Stromal cell of bone marrow (primary cell): ENCODE measurements at regions not wholly inside any gene's neighbourhood (a gene's known extent, or its start where the extent isn't known, plus 50 kb on each side); places are given as distances from the start of the nearest gene placed in this dataset.
A peak's percentile ranks its signal among the peaks of the same experiment; 100 is the strongest.

Source experiments
- DNase-seq: peaks from one replicate; pipeline ENCODE4 v3.0.0-alpha.2; 2012; ENCODE audit warnings: low read depth

GRCh38 chr1:238112952-238113621, 222.4 kb upstream of the ZP4 start:
- DNase-seq, result no peak

- DNase-seq, result no peak
Measured at GRCh38 chr1:238111516-238111915, 220.8 kb upstream of the ZP4 start.

DNA sequence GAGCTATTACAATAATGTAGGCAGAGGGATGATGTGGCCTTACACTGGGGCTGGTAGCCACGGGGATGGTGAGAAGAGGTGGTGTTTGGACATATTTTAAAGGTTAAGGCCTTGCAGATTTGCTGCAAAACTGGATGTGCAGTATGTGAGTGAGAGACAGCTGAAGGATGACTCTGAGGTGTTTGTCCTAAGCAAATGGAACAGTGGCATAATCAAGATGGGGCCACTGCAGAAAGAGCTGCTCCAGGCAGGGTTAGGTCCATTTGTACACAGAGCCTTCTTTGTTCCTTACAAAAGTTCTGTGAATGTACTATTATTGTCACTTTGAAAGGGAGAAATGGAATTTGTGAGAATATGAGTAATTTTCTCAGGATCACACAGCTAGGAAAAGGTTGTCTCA, 220.4 kb upstream of the ZP4 start:
- DNase-seq, result no peak

- DNase-seq, result no peak
Measured at GRCh38 chr1:238108417-238108816, 217.7 kb upstream of the ZP4 start.

GRCh38 chr1:238107322-238107721, 216.6 kb upstream of the ZP4 start:
- DNase-seq, result no peak

DNA sequence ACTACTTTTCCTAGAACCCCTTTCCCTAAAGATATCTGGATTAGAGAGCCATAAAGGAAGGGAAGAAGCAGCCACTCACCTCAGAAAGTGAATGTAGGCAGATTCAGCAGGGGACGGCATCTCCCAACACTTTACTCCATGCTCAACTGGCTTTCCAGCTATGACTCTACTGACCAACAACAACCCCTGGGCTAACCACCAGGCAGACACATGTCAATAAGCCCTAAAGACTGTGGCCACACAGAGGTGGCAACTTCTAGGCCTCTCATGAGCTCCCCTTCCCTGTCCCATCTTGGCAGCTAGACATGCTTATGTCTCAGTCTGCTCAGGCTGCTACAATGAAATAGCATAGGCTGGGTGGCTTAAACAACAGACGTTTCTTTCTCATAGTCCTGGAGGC, 214.0 kb upstream of the ZP4 start:
- DNase-seq, result no peak

GRCh38 chr1:238101923-238102322, 211.2 kb upstream of the ZP4 start:
- no peak for DNase-seq

DNA sequence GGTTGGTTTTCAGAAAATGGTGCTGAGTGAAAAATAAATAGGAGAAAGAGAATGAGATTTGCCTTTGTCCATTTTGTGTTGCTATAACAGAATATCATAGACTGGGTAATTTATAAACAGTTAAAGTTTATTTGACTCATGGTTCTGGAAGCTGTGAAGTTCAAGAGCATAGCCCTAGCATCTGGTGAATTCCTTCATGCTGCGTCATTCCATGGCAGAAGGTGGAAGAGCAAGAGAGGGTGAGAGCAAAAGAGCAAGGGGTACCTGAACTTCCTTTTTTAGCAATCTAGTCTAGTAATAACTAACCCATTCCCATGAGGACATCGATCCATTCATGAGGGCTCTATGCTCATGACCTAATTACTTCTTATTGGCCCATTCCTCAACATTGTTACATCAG, 209.1 kb upstream of the ZP4 start:
- no peak for DNase-seq

GRCh38 chr1:238089615-238090014, 198.9 kb upstream of the ZP4 start:
- DNase-seq, result no peak

DNA sequence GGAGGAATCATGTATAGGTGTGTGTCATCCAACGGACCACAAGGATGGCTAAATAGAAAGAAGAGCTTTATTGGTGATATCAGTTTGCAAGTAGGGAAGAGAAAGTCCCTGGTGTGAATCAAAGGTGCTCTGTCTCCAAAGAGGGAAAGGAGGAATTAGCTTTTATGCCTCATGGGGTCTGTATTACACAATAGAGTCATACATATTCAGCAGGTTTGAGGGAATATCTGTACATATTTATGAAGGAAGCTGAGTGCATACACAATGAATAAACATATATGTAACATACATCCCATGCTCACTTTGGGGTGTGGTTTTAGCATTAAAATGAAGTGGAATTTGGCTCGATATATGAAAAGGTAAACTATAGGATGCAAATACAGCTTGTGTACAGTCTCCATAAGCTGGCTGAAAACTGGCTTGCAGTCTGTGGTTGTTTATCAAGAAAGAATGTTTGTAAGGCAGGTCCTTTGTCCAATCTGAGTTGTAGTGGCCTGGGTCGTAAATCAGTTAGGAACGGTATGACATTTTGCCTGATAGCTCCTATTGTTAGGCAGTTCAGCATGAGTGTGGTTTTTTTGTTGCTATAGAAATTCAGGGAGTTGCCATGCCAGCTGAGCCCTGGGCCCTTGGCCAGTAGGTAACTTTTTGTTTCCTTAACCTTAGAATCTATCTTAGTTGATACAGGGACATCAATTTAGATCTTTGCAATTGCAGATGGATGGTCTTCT, 198.0 kb upstream of the ZP4 start:
- no peak for DNase-seq

DNA sequence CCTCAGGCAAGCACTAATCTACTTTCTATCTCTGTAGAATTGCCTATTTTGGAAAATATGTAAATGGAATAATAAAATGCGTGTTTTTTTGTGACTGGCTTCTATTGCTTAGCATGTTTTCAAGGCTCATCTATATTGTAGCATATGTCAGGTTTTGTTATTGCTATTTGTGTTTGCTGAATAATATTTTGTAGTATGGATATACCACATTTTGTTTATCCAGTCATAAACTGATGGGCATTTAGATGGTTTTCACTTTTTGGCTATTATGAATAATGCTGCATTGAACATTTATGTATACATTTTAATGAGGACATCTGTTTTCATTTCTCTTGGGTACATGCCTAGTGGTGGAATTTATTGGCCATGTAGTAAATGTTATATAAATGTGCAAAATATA, 183.3 kb upstream of the ZP4 start:
- no peak for DNase-seq

- no peak for DNase-seq
Measured at GRCh38 chr1:238071061-238071460, 180.3 kb upstream of the ZP4 start.

GRCh38 chr1:238063454-238063853, 172.7 kb upstream of the ZP4 start:
- DNase-seq, result peak; percentile 27

GRCh38 chr1:238061967-238062613, 171.4 kb upstream of the ZP4 start:
- peak; percentile 2 for DNase-seq

DNA sequence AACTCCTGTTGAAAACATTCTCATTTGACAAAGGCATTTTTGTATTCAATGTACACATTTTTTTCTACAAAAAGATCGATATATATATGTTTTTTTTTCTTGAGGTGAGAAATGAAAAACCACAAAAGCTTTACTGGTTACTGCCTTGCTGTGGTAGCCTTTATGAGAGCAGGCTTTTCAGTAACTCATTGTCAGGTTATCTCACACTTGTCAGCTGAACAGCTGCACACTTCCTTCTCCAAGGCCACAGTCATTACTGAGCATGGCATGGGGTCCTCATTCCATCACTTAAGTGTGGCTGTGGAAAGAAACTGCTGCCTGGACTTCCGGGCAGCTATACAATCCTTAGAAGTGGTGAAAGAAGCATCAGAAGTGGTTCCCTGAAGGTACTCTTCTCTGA, 169.3 kb upstream of the ZP4 start:
- no peak for DNase-seq

GRCh38 chr1:238052496-238053266, 162.0 kb upstream of the ZP4 start:
- no peak for DNase-seq

DNA sequence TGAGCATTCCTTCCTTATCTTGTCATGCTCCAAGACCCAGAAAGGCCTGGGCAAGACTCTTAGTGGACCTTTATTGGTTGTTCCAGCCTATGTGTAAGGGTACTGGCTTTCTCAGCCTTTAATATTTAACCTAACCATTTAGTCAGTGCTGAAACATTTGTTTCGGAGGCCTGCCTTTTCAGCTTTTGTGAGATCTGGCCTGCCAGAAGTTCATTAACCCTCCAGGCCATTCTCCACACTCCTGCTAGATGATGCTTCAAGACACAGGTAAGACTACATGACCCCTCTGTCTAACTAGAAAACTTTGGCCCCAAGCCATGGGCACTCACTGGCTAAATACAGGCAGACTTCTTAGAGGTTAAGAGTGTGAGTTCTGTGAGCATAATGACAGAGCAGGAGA, 138.4 kb upstream of the ZP4 start:
- DNase-seq, result no peak

DNA sequence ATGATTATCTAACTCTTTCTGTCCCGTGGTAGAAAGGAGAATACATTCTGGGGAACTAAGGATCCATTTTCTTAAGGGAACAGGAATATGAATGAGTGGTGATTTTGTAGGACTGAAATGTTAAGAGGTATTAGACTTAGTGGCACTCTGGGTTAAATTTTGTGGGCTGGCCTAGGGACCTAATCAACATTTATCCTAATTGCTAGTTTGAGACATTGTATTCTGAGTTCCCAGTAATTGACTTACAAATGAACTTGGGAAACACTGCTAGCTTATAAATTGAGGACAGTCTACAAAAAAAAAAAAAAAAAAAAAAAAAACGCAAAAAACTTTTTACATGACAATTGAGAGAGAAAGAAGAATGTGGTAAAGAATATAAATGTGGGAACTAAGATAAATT, 136.6 kb upstream of the ZP4 start:
- DNase-seq, result no peak

DNA sequence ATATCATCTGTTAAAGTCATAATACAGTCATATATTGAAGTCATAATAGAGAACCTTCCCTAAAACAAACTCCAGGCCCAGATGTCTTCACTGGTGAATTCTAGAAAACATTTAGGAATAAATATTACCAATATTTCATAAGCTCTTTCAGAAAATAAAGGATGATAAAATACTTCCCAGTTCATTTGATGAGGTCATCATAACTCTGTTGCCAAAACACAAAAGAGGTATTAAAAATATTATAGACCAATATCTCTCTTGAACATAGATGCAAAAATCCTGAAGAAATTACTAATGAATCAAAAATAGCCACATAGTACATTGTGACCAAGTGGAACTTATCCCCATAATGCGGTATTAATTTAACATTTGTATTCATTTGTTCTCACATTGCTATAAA, 132.4 kb upstream of the ZP4 start:
- no peak for DNase-seq

DNA sequence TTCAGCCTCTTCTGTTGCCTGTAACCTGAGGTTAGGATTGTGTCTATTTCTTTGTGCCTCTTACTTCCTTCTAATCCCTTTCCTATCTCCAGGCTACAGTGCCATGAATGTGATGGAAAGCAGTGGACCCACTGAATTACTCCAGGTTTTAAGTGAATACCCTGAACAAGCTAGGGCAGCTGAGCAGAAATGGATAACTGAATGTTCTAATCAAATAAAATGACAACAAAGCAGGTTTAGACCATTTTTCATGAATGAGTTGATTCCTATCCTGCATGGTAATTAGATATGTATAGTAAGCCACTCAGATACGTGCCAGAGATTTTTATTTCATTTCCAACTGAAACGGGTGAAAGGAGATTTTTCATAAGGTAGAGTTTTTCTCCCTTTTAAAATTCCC, 127.5 kb upstream of the ZP4 start:
- no peak for DNase-seq

DNA sequence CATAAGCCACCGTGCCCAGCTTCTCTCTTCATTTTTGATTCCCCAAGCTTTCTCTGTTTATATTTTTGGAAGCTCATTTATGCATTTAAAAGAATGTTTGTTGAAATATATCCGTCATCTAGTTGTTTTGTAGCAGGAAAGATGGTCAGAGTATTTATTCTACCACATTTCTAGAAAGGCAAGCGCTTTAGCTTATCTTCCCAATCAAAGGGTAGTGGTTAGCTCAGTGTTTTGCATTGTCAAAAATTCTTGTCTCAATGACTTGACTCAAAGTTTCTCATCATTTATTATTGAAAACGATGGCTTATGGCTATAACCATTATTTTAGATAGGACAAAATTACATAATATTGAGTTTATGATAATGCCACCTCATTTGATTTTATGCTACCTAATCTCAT, 116.1 kb upstream of the ZP4 start:
- DNase-seq, result no peak

DNA sequence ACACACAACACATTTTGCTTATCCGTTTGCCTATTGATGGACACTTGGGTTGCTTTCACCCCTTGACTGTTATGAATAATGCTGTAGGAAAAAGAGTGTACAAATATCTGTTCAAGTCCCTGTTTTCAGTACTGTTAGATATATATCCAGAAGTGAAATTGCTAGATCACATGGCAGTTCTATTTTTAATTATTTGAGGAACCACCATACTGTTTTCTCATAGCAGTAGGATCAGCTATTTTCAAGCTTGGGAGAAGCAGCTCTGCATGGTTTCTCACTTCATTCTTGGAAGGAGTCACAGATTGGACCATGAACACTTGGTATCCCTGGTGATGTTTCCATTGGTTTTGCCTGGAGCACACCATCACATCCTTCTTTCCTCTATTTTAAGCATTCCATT, 114.4 kb upstream of the ZP4 start:
- no peak for DNase-seq

DNA sequence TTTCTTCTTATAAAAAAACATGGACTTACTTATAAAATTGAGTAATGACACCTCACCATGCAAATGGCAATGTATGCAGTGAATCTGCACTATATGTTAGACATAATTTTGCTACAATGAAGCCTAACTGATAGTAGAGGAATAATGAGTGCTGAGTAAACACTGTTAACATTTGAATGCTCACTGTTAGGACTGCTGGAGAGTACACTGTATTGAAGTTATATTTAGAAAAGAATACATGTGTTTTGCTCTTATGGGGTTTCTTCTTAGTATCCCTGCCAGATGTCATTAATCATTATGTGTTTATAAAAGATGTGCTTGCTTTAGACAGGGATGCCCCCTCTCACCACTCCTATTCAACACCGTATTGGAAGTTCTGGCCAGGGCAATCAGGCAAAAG, 111.1 kb upstream of the ZP4 start:
- no peak for DNase-seq
